Spinal cord (tissue), 9 donors: ENCODE measurements at regions not wholly inside any gene's neighbourhood (a gene's known extent, or its start where the extent isn't known, plus 50 kb on each side); places are given as distances from the start of the nearest gene placed in this dataset.

Experiments used
- DNase-seq, 6 donors: peaks; one replicate each; pipeline versions ENCODE4 v3.0.0 to v3.0.0-alpha.2; 2013 to 2015; ENCODE audit warnings: low spot score in 6 of 6, low read depth in 4 of 6
- H3K27ac ChIP-seq: one replicate; pipeline ENCODE4 v1.5.1; 2013; ENCODE audit warnings: low read depth, low read length, control low read depth
- H3K27me3 ChIP-seq: one replicate; pipeline ENCODE4 v1.6.1; 2013; ENCODE audit warnings: low read length; ENCODE audit not compliant: control insufficient read depth, insufficient read depth
- H3K36me3 ChIP-seq: one replicate; pipeline ENCODE4 v1.6.1; 2013; ENCODE audit warnings: low read length; ENCODE audit not compliant: control insufficient read depth, insufficient read depth
- H3K4me1 ChIP-seq: one replicate; pipeline ENCODE4 v1.6.1; 2013; ENCODE audit warnings: low read length; ENCODE audit not compliant: control insufficient read depth, insufficient read depth
- H3K4me3 ChIP-seq: one replicate; pipeline ENCODE4 v1.5.1; 2013; ENCODE audit warnings: low read depth, low read length, control low read depth
- H3K9me3 ChIP-seq: one replicate; pipeline ENCODE4 v1.6.1; 2013; ENCODE audit warnings: low read length; ENCODE audit not compliant: control insufficient read depth, insufficient read depth
- WGBS: methylation state at CpG from one replicate; pipeline ENCODE4 v1.1.5; 2013; ENCODE audit warnings: missing lambda C conversion rate; ENCODE audit not compliant: insufficient coverage; 5-methylcytosine and 5-hydroxymethylcytosine counted together
- donor health status: healthy.

GRCh38 chr4:41443340-41444079 is 94.4 kb upstream of the LIMCH1 start:
- Histone ChIP-seq H3K4me1 (peaks cover 9% of the 10 kb centered on the region), H3K27ac (no peak overlapping the region), H3K27me3 (no peaks in the 10 kb centered on the region), H3K36me3 (no peaks in the 10 kb centered on the region), H3K4me3 (no peak overlapping the region), H3K9me3 (no peaks in the 10 kb centered on the region)
- WGBS = 100% methylated on average over 2 of the region's 5 CpGs
- no peak for DNase-seq

- no peak overlapping the region for H3K27ac ChIP-seq
- DNase-seq = no peak
- no peaks in the 10 kb centered on the region for H3K36me3 ChIP-seq
These were observed 91.6 kb upstream of the LIMCH1 start for GRCh38 chr4:41446391-41446790.

GRCh38 chr4:41446981-41447725 is 90.8 kb upstream of the LIMCH1 start:
- no peak overlapping the region for H3K4me3 ChIP-seq
- no peak for DNase-seq
- no peak overlapping the region for H3K27ac ChIP-seq
- H3K4me1 ChIP-seq = no peaks in the 10 kb centered on the region
- H3K27me3 ChIP-seq = no peaks in the 10 kb centered on the region
- H3K9me3 ChIP-seq = no peaks in the 10 kb centered on the region
- WGBS = no CpG with 5 or more reads among the region's 11 CpGs
- no peaks in the 10 kb centered on the region for H3K36me3 ChIP-seq

More at GRCh38 chr4:41446391-41446790, 91.6 kb upstream of the LIMCH1 start:
- Histone ChIP-seq H3K4me3 (no peak overlapping the region), H3K9me3 (no peaks in the 10 kb centered on the region), H3K27me3 (no peaks in the 10 kb centered on the region), H3K4me1 (no peaks in the 10 kb centered on the region)
- no CpG with 5 or more reads among the region's 1 CpG for WGBS

- Histone ChIP-seq H3K36me3 (no peaks in the 10 kb centered on the region), H3K4me3 (no peak overlapping the region), H3K9me3 (no peaks in the 10 kb centered on the region), H3K27ac (no peak overlapping the region), H3K4me1 (no peaks in the 10 kb centered on the region), H3K27me3 (no peaks in the 10 kb centered on the region)
- 93% methylated on average over 5 of the region's 7 CpGs for WGBS
- no peak for DNase-seq
These were observed 89.0 kb upstream of the LIMCH1 start for GRCh38 chr4:41448934-41449333.

GRCh38 chr4:41451961-41452360 is 86.0 kb upstream of the LIMCH1 start:
- WGBS = 83% methylated on average over 2 of the region's 3 CpGs

GRCh38 chr4:41452484-41453225 is 85.3 kb upstream of the LIMCH1 start:
- DNase-seq = no peak
- Histone ChIP-seq H3K36me3 (no peaks in the 10 kb centered on the region), H3K9me3 (no peaks in the 10 kb centered on the region), H3K4me3 (no peak overlapping the region), H3K27ac (no peak overlapping the region), H3K27me3 (no peaks in the 10 kb centered on the region), H3K4me1 (peaks cover 6% of the 10 kb centered on the region)
- 100% methylated on average over 1 of the region's 6 CpGs for WGBS

More at GRCh38 chr4:41451961-41452360, 86.0 kb upstream of the LIMCH1 start:
- DNase-seq = no peak
- Histone ChIP-seq H3K4me1 (peaks cover 6% of the 10 kb centered on the region), H3K27ac (no peak overlapping the region), H3K4me3 (no peak overlapping the region), H3K9me3 (no peaks in the 10 kb centered on the region), H3K36me3 (no peaks in the 10 kb centered on the region), H3K27me3 (no peaks in the 10 kb centered on the region)

GRCh38 chr4:41454423-41454822 is 83.5 kb upstream of the LIMCH1 start:
- WGBS = 42% methylated on average over 4 of the region's 4 CpGs
- DNase-seq = peak in 1 of 6 donors; percentile 80
- no peak overlapping the region for H3K4me3 ChIP-seq
- no peaks in the 10 kb centered on the region for H3K9me3 ChIP-seq
- H3K27ac ChIP-seq = no peak overlapping the region
- no peaks in the 10 kb centered on the region for H3K36me3 ChIP-seq
- H3K27me3 ChIP-seq = no peaks in the 10 kb centered on the region
- peaks cover 6% of the 10 kb centered on the region for H3K4me1 ChIP-seq

GRCh38 chr4:41455206-41455605 is 82.8 kb upstream of the LIMCH1 start:
- Histone ChIP-seq H3K27me3 (no peaks in the 10 kb centered on the region), H3K9me3 (no peaks in the 10 kb centered on the region), H3K4me3 (no peak overlapping the region), H3K4me1 (peaks cover 6% of the 10 kb centered on the region), H3K36me3 (no peaks in the 10 kb centered on the region), H3K27ac (no peak overlapping the region)
- peak in 1 of 6 donors; percentile 31 for DNase-seq
- WGBS = 35% methylated on average over 2 of the region's 3 CpGs

- 0% methylated on average over 1 of the region's 4 CpGs for WGBS
- Histone ChIP-seq H3K36me3 (no peaks in the 10 kb centered on the region), H3K4me1 (peaks cover 6% of the 10 kb centered on the region), H3K27ac (no peak overlapping the region), H3K9me3 (no peaks in the 10 kb centered on the region), H3K27me3 (no peaks in the 10 kb centered on the region), H3K4me3 (no peak overlapping the region)
- DNase-seq = peak in 1 of 6 donors; percentile 32
These were observed 81.3 kb upstream of the LIMCH1 start for GRCh38 chr4:41456559-41457101.
